ENCODE measurements at regions not wholly inside any gene's neighbourhood (a gene's known extent, or its start where the extent isn't known, plus 50 kb on each side); places are given as distances from the start of the nearest gene placed in this dataset.

DNA sequence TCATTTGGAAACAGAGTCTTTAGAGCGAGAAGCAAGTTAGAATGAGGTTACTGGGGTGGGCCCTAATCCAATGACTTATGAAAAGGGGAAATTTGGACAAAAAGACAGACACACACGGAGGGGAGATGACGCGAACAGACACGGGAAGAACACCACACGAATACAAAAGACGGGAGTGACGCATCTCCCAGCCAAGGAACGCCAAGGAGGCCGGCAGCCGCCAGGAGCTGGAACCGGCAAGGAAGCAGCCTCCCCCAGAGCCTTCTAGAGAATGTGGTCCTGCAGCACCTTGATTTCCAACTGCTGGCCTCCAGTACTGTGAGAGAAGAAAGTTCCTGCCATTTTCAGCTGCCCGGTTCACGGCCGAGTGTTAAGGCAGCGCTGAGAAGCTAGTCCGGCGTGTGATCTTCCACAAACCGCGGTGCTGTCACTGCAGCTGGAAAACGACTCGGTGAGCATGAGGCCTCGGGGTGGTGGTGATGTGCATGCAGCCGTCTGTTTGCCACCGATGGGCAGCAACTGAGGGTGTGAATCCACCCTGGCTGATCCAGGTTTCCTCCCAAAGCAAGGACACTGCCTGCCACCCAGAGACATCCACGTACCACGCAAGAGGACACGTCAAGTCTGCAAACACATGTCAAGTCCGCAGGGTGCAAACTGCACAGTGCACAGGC, 124.5 kb downstream of the NCOR2 start:
- no peak for DNase-seq

DNA sequence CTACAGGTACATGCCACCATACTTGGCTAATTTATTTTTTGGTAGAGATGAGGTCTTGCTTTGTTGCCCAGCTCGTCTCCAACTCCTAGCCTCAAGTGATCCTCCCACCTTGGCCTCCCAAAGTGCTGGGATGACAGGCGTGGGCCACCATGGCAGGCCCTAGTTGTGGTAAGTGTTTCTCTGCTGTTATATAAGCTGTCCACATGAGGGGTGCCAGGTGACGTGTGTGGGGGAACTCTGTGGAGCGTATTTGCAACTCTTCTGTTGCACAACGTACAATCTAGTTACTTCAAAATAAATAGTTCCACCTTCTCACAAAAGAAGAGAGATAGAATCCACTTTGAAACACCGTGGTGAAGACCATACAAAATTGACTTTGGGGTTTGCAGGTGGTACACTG, 125.1 kb downstream of the NCOR2 start:
- DNase-seq = no peak

DNA sequence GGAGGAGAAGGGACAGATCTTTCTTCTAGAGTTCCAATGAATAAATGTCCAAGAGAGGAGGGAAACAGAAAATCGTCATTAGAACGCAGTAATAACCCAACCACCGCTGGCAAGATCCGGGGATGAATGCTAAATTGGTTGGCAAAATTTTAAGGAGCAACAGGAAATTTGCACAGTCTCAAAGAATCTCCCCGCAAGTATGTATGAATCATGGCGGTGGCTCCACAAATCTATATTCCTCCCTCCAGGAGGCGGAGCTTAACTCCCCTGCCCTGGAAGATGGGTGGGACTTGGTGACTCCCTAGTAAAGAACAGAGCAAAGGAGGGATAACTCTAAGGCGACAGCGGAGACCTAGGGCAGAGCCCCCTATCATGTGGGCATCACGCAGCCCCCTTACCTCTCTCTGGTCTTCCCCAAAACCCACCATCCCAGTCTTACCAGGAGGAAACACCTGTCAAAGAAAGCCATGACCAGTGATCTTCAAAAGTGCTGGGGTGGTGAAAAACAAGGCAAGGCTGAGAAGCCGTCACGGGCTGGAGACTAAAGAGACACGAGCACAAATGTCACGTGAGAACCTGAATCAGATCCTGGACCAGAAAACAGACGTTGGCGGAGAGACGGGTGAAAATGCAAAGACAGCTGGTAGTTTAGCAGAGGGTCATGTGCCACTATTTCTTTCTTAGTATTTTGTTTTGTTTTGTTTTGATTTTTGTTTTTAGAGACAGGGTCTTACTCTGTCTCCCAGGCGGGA, 125.8 kb downstream of the NCOR2 start:
- DNase-seq = peak; percentile 95

DNA sequence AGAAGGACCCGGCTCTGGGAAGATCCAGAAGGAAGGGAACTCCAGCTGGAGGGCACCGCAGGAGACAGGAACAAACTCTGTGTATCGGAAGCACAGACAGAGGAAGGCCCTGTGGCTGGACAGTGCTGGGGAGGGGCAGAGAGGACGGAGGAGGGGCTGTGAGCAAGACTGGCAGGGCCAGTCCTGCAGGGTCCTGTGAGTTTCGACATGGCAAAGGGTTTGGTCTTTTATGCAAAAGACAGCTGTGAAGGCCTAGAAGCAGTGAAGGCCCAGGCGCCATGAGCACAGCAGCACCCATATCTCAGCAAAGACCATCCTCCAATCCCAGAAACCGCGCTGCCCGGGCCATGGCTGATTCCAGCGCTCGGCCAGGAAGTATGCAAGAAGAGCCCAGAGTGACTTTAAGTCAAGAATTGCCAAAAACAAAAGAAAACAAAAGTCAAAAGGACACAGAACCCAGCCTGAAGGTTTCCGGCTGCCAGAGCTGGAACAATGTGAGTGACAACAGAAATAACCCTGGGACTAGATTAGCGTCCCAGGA, 126.5 kb downstream of the NCOR2 start:
- no peak for DNase-seq

DNA sequence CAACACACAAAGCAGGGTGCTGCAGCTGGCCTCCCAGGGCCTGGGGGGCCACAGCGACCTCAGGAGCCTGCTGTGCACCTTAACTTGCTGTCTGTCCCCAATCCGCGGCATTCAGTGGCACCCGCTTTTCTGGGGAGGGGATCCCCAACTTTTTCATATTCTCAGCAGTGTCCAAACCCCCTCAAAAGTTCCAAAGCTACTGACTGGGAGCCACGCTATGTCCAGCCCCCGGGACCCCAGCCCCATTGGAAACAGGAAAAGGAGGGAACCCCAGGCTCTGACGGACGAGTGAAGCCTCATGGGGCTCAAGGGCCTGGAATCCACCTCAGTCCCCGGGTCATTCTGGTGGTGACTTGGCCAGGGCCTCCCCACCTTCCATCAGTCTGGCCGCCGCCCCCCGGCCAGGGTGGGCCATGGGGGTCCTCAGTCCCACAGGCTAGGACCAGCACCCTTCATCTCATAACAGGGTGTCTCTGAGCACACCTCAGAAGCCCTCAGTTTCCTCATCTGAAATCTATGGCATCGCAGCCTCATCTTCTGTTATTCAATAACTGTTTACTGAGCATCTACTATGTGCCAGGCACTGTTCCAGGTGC, 127.3 kb downstream of the NCOR2 start:
- DNase-seq = no peak

DNA sequence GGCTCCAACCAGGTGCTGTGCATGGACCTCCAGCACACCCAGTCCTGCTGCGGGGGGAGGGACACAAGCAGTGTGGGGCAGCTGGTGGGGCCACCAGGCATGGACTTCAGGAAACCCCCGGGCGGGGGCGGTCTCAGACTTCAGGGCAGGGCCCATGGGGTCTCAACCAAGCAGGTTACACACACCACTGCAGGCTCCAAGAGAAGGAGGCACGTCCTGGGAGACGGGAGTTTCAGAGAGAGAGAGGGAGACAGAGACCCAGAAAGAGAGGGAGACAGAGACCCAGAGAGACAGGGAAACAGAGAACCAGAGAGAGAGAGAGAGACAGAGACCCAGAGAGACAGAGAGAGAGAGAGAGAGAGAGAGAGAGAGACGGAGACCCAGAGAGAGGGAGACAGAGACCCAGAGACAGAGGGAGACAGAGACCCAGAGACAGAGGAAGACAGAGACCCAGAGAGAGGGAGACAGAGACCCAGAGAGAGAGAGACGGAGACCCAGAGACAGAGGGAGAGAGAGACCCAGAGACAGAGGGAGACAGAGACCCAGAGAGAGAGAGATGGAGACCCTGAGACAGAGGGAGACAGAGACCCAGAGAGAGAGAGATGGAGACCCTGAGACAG, 128.9 kb downstream of the NCOR2 start:
- no peak for DNase-seq

DNA sequence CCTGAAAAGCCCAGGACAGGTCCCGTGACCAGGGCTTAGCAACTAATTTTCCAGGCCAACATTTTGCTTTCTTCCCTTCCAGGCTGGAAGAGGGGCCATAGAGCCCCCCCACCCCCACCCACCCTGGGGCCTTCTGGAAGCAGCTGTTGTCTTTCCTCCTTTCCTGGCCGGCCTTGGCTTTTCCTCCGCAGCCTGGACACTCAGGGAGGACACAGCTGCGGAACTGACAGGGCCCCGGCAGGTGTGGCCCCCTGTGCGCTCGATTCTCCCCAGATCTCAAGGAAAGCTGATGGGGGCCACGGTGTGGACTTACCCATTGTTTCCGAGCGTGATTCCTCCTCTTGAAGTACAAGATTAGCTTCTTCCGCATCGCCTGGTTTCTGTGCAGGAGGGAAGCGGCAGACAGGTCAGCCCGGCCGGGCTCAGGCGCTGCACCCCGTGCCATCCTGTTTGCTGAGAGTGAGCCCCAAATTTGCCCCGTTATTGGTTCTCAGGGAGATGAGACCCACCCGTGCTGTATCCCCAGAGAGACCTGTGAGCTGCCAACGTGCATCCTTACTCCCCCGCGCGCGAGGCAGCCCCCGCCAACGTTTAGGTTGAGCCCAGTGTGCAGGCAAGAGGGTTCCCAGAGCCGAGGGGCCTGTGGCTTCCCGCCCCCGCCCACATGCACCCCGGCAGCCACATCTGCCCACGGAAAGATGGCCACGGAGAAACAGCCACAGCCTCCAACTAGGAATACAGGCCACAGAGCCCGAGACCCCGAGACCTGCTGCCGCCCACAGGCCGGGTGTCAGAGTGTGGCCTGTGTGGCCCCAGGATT, 129.6 kb downstream of the NCOR2 start:
- DNase-seq = no peak

DNA sequence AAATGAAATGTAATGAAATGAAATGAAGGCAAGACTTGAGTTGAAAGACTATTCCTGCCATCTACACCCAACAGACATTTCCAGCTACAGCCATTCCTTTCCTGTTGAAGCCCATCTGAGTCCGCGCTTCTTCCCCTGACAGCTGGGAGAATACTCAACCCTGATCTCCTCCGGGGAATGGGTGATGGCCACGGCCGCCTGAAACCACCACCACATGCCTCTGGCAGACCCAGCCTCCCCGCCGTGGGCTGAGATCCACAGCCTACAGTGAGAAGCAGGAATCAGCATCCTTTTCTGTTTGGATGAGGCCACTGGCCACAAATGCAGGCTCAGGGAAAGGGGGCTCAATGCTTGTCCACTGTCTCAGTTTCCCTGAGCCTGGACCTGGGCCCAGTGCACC, 130.3 kb downstream of the NCOR2 start:
- no peak for DNase-seq

DNA sequence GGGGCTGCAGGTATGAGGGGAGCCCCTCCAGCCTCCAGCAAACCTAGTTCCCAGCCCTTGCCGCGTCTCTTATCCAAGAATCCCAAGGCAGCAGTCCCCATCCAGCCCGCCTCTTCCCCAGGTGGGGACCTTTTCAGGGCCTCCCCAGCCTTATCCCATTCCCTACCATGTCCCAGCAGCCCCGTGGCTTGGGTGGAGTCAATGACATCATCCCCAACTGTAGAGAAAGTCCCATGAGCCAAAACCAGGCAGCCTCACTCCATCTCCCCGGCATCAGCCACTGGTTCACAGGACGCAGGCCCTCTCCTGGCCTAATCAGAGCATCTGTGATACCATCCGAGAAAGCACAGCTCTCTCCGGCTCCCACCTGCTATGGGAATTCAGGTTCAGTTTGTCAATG, 131.0 kb downstream of the NCOR2 start:
- DNase-seq = no peak

DNA sequence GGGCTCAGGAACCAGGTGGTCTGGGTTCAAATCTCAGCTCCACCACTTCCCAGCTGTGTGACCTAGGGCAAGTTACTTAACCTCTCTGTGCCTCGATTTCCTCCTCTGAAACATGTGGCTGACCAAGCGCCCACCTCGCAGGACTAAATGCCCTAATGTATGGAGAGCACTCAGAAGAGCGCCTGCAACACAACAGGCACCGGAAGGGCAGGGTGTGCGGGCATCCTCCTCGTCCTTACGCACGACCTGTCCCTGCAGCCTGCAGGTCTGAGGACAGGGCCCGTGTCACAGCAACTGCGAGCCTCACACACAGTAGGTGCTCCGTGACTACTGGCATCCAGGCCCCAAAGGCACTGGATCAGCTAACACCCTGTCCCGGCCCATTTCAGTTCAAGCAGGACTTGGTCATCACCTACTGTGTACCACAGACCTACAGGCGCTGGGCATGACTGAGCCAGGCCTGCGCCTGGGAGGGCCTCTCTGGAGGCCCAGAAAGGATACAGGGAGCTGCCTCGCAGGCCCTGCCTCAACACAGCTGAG, 131.5 kb downstream of the NCOR2 start:
- no peak for DNase-seq

DNA sequence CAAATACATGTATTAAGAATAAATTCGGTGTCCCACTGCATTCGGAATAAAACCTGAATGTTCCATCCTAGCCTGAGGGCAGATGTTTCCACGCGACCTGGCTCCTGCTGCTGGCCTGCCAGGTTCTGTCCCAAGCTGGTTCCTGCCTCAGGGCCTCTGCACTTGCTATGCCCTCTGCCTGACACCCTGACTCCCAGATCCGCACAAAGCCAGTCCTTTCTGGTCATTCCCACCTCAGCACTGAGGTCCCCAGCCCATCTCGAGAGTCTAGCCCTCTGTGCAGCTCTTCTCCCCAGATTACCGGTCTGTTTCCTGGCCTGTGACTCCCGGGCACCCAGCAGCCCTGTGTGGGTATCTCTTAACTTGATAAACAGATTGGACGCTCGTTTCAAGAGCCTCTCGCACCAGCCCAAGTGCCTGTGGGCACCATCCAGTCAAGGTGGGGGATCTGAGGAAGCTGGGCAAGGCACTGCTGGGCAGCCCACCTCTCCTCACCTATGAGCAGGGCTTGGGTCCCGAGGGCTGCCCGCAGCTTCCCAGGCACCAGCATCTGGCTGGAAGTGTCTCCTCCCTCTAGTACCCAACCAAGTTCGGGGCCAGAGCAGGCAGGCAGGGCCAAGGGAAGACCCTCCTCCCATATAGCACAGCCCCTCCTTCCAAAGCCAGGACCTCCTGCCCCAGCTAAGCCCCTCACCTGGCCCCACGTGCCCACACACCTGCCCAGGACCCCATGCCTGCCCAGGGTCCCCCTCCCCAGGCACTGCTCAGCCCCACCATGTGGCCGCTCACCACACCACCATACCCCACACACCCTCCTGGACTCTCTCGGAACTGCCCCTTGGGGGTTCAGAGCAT, 132.2 kb downstream of the NCOR2 start:
- no peak for DNase-seq

DNA sequence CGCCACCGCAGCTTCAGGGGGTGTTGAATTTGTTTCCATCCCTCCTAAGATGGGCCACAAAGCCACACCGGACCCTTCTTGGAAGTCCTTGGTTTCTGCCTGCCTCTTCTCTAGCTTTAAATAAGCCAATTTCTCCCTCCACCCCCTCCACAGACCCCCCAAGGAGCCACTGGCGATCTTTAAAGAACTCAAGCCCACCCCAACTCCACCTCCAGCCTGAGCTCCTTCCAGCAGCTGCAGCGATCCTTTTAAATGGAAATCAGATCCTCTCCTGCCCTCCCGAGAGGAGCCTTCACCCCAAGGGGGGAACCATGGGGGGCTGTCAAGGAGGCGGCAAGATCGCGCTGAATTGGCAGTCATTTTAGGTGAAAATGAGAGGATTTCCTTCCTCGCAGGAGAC, 133.1 kb downstream of the NCOR2 start:
- DNase-seq = no peak

DNA sequence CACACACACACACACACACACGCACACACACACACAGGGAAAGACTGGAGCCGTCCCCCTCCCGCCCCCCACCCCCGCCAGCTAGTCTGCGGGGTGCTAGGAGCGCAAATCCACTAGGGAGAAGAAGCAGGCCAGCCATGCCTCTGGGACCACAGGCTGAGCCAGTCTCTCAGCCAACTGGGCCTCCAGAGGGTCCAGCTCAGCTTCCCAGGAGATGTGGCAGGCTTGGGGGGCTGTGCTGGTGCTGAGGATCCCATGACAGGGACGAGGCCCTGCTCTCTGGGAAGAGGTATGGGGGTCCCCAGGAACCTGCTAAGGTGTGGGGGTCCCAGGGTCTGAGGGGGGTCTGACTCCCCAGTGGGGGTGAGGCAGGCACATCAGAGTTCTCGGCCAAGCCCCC, 133.5 kb downstream of the NCOR2 start:
- no peak for DNase-seq

DNA sequence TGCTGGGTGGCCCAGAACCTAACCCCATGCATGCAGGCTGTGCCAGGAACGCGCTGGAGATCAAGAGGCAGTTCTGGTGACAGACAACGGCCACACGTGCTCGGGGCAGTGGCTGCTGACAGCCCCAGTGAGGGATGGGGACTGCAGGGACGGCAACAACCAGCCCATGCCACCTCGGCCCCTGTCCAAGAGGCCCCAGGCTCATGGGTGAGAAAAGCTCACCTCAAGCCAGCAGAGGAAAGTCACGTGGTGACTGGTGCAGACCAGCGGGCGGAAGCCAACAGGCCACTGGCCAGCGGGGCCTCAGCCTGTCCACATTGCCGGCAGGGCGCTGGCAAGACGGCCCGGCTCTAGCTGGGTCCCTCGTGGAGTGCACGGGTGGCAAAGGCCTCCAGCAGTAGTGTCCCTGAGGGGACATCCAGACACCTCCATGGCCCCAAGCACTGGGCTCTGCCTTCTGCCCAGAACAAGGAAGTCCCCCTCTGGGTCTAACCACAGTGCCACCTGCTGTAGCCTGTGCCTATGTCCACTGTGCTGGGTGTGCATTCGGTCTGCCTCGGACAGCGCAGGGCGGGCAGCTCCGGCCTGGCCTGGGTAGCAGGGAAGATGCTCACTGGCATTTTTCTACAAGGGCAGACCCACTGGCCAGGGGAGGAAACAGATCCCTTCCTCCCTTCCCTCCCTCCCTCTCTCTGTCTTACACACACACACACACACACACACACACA, 134.1 kb downstream of the NCOR2 start:
- no peak for DNase-seq

DNA sequence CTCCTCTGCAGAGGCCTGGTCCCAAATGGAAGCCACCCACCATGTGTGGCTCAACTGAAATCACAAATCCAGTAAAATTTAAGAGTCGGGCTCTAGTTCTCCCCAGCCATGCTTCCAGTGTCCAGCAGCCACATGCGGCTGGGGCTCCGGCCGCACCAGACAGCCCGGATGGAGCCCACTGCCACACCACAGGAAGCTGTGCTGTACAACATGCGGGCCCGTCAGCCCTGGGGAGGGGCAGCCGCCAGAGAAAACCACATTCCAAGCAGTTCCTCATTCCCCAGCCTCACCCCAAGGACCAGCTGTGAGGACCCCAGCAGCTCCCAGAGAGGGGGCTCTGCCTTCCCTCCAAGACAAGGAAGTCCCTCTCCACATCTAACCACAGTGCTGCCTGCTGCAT, 135.0 kb downstream of the NCOR2 start:
- no peak for DNase-seq

DNA sequence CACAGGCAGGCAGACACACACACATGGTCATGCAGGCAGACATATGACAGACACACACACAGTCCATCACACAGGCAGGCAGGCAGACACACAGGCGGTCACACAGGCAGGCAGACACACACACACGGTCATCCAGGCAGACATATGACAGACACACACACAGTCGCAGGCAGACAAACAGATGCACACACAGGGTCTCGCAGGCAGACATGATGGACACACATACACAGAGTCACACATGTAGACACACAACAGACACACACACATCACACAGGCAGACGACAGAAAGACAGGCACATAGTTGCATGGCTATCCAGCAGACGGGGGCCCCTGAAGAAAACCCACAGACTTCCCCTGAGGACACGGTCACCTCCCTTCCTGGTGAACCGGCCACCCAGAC, 135.4 kb downstream of the NCOR2 start:
- DNase-seq = no peak

DNA sequence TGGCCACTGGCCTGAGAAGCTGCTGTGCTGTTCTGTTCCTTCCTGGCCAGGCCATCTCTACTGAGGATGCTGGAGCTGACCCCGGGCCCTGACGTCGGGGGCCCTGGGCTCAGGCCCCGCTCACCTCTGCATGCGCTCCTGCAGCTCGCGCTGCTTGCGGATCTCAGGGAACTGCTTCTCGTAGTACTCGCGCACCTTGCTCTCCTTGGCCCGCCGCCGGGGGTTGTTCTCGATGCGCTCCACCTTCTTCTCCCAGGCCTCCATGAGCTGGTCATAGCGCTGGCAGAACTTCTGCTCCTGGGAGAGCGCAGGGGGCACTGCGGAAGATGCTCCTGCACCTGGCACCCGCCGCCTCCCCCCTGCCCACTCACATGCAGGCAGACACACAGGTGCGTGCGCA, 135.6 kb downstream of the RFLNA start:
- no peak for DNase-seq

DNA sequence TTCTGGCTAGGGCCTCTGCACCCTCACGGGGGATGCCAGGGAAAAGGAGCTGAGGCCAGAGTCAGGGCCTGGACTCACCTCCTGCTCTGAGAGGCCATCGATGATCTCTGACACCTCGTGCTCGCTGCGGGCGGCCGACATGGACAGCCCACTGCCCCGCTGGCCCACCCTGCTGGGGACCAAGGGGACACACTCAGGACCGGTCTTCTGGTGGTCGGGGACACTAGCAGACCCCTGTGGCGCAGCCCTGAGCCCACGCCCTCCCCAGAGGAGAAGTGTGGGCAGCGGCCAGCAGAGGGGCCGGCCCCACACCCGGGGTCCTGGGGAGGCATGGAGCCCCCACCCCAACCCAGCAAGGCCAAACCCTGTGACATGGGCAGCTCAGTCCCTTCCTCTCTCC, 134.6 kb downstream of the RFLNA start:
- no peak for DNase-seq

DNA sequence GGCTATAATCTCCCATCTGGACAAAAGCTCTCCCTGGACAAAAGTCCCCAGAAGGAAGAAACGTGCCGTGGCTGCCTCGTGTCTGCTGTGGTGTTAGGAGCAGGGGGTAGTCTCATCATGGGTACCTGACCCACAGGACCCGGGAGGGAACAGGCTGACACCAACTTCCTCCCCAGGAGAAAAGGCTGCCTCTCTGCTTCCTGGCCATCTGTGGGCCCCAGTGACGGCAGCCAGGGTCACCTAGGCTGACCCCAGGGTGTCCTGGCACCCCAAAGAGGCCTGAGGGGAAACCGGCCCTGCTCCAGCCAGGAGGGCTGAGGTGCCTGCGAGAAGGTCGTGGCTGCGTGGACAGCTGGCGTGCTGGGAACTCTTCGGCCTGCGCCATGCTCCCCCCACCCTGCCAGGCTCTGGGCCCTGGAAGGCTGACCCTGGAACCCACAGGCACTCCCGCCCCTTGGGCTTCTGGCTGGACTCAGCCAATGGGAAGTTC, 133.9 kb downstream of the RFLNA start:
- DNase-seq = no peak

DNA sequence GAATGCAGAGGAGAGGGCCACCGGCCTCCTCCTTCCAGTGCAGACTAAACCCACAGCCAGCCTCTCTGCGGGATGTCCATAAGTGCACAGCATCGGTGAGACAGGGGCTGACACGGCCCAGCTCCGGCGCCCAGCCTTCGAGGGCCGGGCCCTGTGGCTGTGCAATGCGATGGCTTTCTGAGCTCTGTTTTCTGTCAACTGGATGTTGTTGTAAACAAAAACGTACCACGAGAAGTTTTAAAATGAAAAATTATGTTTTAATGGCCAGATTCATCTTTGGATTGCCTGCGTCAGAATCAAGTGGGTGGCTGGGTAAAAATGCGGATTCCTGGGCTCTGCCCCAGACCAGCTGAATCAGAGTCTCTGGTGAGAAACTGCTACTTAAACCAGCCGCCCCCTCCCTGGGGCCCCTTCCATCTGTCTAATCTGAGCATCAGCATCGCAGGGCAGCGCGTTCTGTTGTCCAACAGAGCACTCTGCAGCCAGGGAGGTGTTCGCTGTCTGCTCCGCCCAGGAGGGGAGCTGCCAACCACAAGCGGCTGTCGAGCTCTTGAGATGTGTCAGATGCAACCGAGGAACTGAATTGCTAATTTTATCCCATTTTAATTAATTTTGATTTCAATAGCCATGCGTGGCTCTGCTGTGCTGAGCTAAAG, 133.4 kb downstream of the RFLNA start:
- peak; percentile 79 for DNase-seq

All from fibroblast of skin of right quadriceps (primary cell).